Heart right ventricle (tissue), 16 donors: ENCODE measurements at regions not wholly inside any gene's neighbourhood (a gene's known extent, or its start where the extent isn't known, plus 50 kb on each side); places are given as distances from the start of the nearest gene placed in this dataset.

Source experiments
- ATAC-seq, 8 donors: fragments of 200-7000 bp; cut with Tn5 transposase; one replicate each; pipeline ENCODE4 v1.9.1; 2020; ENCODE audit warnings: mild to moderate bottlenecking in 8 of 8, moderate library complexity in 8 of 8, moderate number of reproducible peaks in 1 of 8
- DNase-seq, 2 donors: peaks; one replicate each; pipeline ENCODE4 v3.0.0-alpha.2; 2020
- H3K27ac ChIP-seq, 10 donors: fragments of 200-600 bp; sonication (generic) in 2 of 10; one replicate each; pipeline versions ENCODE4 v1.5.0 to v1.8.0; 2020 to 2022; ENCODE audit warnings: mild to moderate bottlenecking in 3 of 10
- H3K27me3 ChIP-seq, 7 donors: fragments of 200-600 bp; one replicate each; pipeline ENCODE4 v1.8.0; 2021 to 2022; ENCODE audit warnings: mild to moderate bottlenecking in 2 of 7
- H3K36me3 ChIP-seq, 9 donors: fragments of 200-600 bp; sonication (generic) in 1 of 9; one replicate each; pipeline versions ENCODE4 v1.5.0 to v1.8.0; 2020 to 2022; ENCODE audit warnings: mild to moderate bottlenecking in 2 of 9
- H3K4me1 ChIP-seq, 9 donors: fragments of 200-600 bp; sonication (generic) in 1 of 9; one replicate each; pipeline versions ENCODE4 v1.5.0 to v1.8.0; 2020 to 2022; ENCODE audit warnings: mild to moderate bottlenecking in 4 of 9
- H3K4me3 ChIP-seq, 10 donors: fragments of 200-600 bp; sonication (generic) in 2 of 10; one replicate each; pipeline versions ENCODE4 v1.5.0 to v1.8.0; 2020 to 2022; ENCODE audit warnings: mild to moderate bottlenecking in 7 of 10, moderate library complexity in 2 of 10
- H3K9me3 ChIP-seq, 11 donors: fragments of 200-600 bp in 10 of 11; sonication (generic) in 2 of 11; one replicate each; pipeline versions ENCODE4 v1.5.0 to v1.8.0; 2013 to 2022; ENCODE audit warnings: mild to moderate bottlenecking in 2 of 11, control low read depth in 1 of 11, moderate library complexity in 1 of 11
- WGBS, 2 donors: extraction: QIAGEN DNeasy Blood & Tissue Kit; methylation state at CpG; one replicate each; pipeline ENCODE4 v1.1.7; 2013; ENCODE audit warnings: inconsistent platforms in 1 of 2; 5-methylcytosine and 5-hydroxymethylcytosine counted together
- intact Hi-C, 10 donors: fragments of 100-400 bp; cut with DNase I; formaldehyde crosslinking; loops; one replicate each; pipeline versions ENCODE4 v1.11.1 to v1.14.2; 2022
- TF ChIP-seq, protein P1 (sequence below), 9 donors: fragments of 200-600 bp; sonication (generic) in 2 of 9; IDR thresholded peaks; one replicate each; pipeline versions ENCODE4 v1.5.0 to v1.8.0; 2021 to 2022; ENCODE audit warnings: antibody characterized with exemption in 9 of 9, mild to moderate bottlenecking in 5 of 9, moderate library complexity in 1 of 9
- donor health status: Arrhythmogenic right ventricular cardiomyopathy.
- donor health status: ischemic (EF 13 %, LVEDD 7.1; RV severe dilation, severe dysfunction).
- donor health status: healthy with polysubstance abuse.
- donor health status: DM: no; HTN: yes; CAD: no.
- donor health status: DM: no; HTN: no; CAD: no.
- donor health status: ischemic (EF 25% LVEDD 6.9; RV normal size, moderate dysfunction).
- donor health status: ischemic (EF 25% LVEDD 5.7; RV mildly dilated, moderate dysfunction).
- donor health status: healthy.
- donor health status: DM: yes; HTN: yes; CAD: no.
- donor health status: Ischemic cardiomyopathy.
- donor health status: ischemic (EF 35%, LVEDD 5.7; RV mildly dilated, moderate dysfunction).
- donor health status: nonischemic (EF 11% LVEDD 7.7; RV severe dilation, severe dysfunction).
- donor health status: DM: yes; HTN: yes; CAD: no.
- donor health status: PGD.
- donor health status: ischemic (EF 29% LVEDD 5.4; RV normal size, mild dysfunction).
- donor health status: nonischemic (EF 23%, LVEDD 6.1; RV moderate dilation, normal function).

DNA sequence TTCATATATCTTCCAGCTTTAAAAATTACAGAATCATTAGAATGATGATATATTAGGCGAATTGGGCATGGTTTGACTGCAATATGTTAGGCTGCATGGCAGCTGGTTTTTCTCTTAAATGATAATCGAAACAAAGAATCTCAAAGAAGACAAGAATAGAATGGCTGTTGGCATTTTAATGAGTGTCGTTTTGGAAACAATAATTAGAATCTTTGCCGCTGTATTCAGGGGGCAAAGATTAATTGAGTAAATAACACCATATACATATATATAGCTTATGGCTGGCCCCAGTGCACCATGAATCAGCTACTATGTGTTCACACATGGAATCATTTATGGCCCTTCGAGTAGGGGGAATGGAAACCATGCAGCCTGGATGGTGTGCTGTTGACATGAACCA lies 216.2 kb downstream of the RNF144B start:
- Histone ChIP-seq H3K4me3 (no peak overlapping the region), H3K4me1 (no peaks in the 10 kb centered on the region), H3K27ac (no peak overlapping the region), H3K9me3 (peaks cover 0 to 2% (median 0%) of the 10 kb centered on the region in 11 donors), H3K27me3 (peaks cover 0 to 5% (median 0%) of the 10 kb centered on the region in 7 donors), H3K36me3 (no peaks in the 10 kb centered on the region)
- ATAC-seq (no peak), DNase-seq (no peak)
- TF ChIP-seq, protein P1, sequence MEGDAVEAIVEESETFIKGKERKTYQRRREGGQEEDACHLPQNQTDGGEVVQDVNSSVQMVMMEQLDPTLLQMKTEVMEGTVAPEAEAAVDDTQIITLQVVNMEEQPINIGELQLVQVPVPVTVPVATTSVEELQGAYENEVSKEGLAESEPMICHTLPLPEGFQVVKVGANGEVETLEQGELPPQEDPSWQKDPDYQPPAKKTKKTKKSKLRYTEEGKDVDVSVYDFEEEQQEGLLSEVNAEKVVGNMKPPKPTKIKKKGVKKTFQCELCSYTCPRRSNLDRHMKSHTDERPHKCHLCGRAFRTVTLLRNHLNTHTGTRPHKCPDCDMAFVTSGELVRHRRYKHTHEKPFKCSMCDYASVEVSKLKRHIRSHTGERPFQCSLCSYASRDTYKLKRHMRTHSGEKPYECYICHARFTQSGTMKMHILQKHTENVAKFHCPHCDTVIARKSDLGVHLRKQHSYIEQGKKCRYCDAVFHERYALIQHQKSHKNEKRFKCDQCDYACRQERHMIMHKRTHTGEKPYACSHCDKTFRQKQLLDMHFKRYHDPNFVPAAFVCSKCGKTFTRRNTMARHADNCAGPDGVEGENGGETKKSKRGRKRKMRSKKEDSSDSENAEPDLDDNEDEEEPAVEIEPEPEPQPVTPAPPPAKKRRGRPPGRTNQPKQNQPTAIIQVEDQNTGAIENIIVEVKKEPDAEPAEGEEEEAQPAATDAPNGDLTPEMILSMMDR (IDR thresholded peaks at IDR 0.05), result no peak
- intact Hi-C loops, result no loop called here
- WGBS, 2 donors, result 65 to 74% methylated on average over 5 of the region's 5 CpGs

DNA sequence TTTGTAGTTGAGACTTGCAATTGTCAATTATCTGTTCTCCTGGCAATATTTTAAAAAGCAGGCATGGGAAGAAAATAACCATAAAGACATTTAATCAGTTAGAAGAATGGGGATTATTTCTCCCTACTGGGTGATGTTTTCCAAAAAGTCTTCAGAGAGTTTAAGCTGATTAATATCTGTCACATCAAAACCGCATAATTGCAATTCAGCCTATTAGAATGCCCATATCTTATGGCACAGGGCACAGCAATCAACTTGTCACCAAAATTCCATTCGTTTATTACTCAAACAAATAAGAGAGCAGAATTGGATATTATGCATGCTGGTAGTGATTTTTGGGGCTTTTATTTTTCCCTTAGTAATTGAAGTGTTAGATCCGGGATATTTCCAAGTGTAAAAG lies 218.7 kb downstream of the RNF144B start:
- ATAC-seq (no peak), DNase-seq (no peak)
- Histone ChIP-seq H3K36me3 (no peaks in the 10 kb centered on the region), H3K27ac (no peak overlapping the region), H3K9me3 (peaks cover 0 to 9% (median 0%) of the 10 kb centered on the region in 11 donors), H3K27me3 (peaks cover 0 to 5% (median 0%) of the 10 kb centered on the region in 7 donors), H3K4me3 (no peak overlapping the region), H3K4me1 (no peaks in the 10 kb centered on the region)
- WGBS, 2 donors, result 79 to 81% methylated on average over 3 of the region's 3 CpGs
- TF ChIP-seq, protein P1 (IDR thresholded peaks at IDR 0.05), result no peak
- intact Hi-C loops, result no loop called here

DNA sequence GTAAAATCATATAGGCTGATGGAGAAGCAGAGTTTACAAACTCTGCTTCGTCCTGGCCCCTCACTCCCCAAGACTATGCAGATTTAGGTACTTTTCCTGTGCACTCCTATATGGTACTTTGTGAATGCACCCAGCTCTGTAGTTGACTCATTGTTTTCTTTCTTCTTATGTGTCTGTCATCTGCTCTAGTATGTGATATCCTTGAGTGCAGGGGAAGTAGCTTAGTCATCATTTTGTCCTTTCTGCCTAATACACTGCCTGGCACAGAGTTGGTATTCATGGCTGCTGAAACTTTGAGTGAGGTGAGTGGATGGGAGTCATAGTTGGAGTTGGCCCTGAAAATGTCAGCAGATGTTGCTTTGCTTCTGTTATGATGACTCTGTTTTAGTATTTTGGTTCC lies 222.6 kb downstream of the RNF144B start:
- no peaks in the 10 kb centered on the region for H3K36me3 ChIP-seq
- no peaks in the 10 kb centered on the region for H3K4me1 ChIP-seq
- intact Hi-C loops, result no loop called here
- 52 to 60% methylated on average over 1 of the region's 1 CpG for WGBS, 2 donors
- H3K27ac ChIP-seq, result no peak overlapping the region
- peaks cover 0 to 9% (median 0%) of the 10 kb centered on the region in 11 donors for H3K9me3 ChIP-seq
- ATAC-seq, result no peak
- no peak for DNase-seq
- H3K4me3 ChIP-seq, result no peak overlapping the region
- TF ChIP-seq, protein P1 (IDR thresholded peaks at IDR 0.05), result no peak
- peaks cover 0 to 5% (median 0%) of the 10 kb centered on the region in 7 donors for H3K27me3 ChIP-seq

GRCh38 chr6:18613319-18613925 lies 226.3 kb downstream of the RNF144B start:
- intact Hi-C loops, result no loop called here
- 52 to 62% methylated on average over 4 of the region's 4 CpGs for WGBS, 2 donors
- no peak for ATAC-seq
- H3K4me1 ChIP-seq, result no peaks in the 10 kb centered on the region
- no peak for DNase-seq
- no peak overlapping the region for H3K4me3 ChIP-seq
- no peak overlapping the region for H3K27ac ChIP-seq
- TF ChIP-seq, protein P1 (IDR thresholded peaks at IDR 0.05), result no peak
- peaks cover 0 to 15% (median 0%) of the 10 kb centered on the region in 11 donors for H3K9me3 ChIP-seq
- H3K27me3 ChIP-seq, result peaks cover 0 to 3% (median 0%) of the 10 kb centered on the region in 7 donors
- no peaks in the 10 kb centered on the region for H3K36me3 ChIP-seq
